Left renal cortex interstitium (tissue), 4 donors: ENCODE measurements at regions not wholly inside any gene's neighbourhood (a gene's known extent, or its start where the extent isn't known, plus 50 kb on each side); places are given as distances from the start of the nearest gene placed in this dataset.

ENCODE experiments used
- DNase-seq, 4 donors: peaks; one replicate each; pipeline ENCODE4 v3.0.0-alpha.2; 2013; ENCODE audit warnings: low read depth in 4 of 4, low spot score in 2 of 4, missing footprints in 1 of 4

- DNase-seq: no peak
Measured at GRCh38 chr5:4362411-4362810, 766.8 kb downstream of the IRX1 start.

GRCh38 chr5:4363045-4363444 is 767.4 kb downstream of the IRX1 start:
- DNase-seq: no peak

- no peak for DNase-seq
Measured at GRCh38 chr5:4366628-4367027, 771.0 kb downstream of the IRX1 start.

- no peak for DNase-seq
Measured at GRCh38 chr5:4370218-4370617, 769.9 kb upstream of the ADAMTS16 start.

GRCh38 chr5:4372481-4372880 is 767.6 kb upstream of the ADAMTS16 start:
- no peak for DNase-seq

GRCh38 chr5:4373051-4373820 is 766.9 kb upstream of the ADAMTS16 start:
- no peak for DNase-seq

GRCh38 chr5:4374866-4375265 is 765.3 kb upstream of the ADAMTS16 start:
- DNase-seq: no peak

GRCh38 chr5:4375640-4376039 is 764.5 kb upstream of the ADAMTS16 start:
- DNase-seq: no peak

GRCh38 chr5:4383102-4383501 is 757.0 kb upstream of the ADAMTS16 start:
- DNase-seq: peak in 2 of 4 donors; percentile 12 to 17

- DNase-seq: no peak
Measured at GRCh38 chr5:4383518-4384198, 756.5 kb upstream of the ADAMTS16 start.

GRCh38 chr5:4384649-4385048 is 755.5 kb upstream of the ADAMTS16 start:
- no peak for DNase-seq

GRCh38 chr5:4386152-4386551 is 754.0 kb upstream of the ADAMTS16 start:
- no peak for DNase-seq

- DNase-seq: no peak
Measured at GRCh38 chr5:4387290-4387689, 752.8 kb upstream of the ADAMTS16 start.

GRCh38 chr5:4395752-4396151 is 744.4 kb upstream of the ADAMTS16 start:
- DNase-seq: no peak

- DNase-seq: no peak
Measured at GRCh38 chr5:4405614-4406219, 734.4 kb upstream of the ADAMTS16 start.

GRCh38 chr5:4410151-4410550 is 730.0 kb upstream of the ADAMTS16 start:
- no peak for DNase-seq

GRCh38 chr5:4411664-4412063 is 728.5 kb upstream of the ADAMTS16 start:
- no peak for DNase-seq

GRCh38 chr5:4413996-4414395 is 726.1 kb upstream of the ADAMTS16 start:
- DNase-seq: no peak

GRCh38 chr5:4418084-4418483 is 722.0 kb upstream of the ADAMTS16 start:
- no peak for DNase-seq

- no peak for DNase-seq
Measured at GRCh38 chr5:4419281-4419680, 720.8 kb upstream of the ADAMTS16 start.

- DNase-seq: no peak
Measured at GRCh38 chr5:4420177-4420576, 720.0 kb upstream of the ADAMTS16 start.

- no peak for DNase-seq
Measured at GRCh38 chr5:4420681-4421080, 719.4 kb upstream of the ADAMTS16 start.
